H1 (cell line): ENCODE measurements at regions not wholly inside any gene's neighbourhood (a gene's known extent, or its start where the extent isn't known, plus 50 kb on each side); places are given as distances from the start of the nearest gene placed in this dataset.

Source experiments
- CTCF ChIA-PET: fragments of 300-600 bp; sonication (Branson Sonifier 250); formaldehyde crosslinking; loops from one replicate; lab custom pipeline; 2021; ENCODE audit not compliant: partially characterized antibody; lab: Charles Lee
- POLR2A ChIA-PET: fragments of 300-600 bp; sonication (Branson Sonifier 250); formaldehyde crosslinking; loops from one replicate; lab custom pipeline; 2021; ENCODE audit warnings: inconsistent platforms; ENCODE audit not compliant: partially characterized antibody; lab: Charles Lee
- DNase-seq, 2 experiments: peaks; one replicate each; pipeline versions ENCODE4 v3.0.0 to v3.0.0-alpha.2; 2010 to 2022; ENCODE audit warnings: low spot score in 2 of 2, low read depth in 1 of 2, mixed read lengths in 1 of 2
- FAIRE-seq: peaks from 2 replicates; lab custom pipeline; 2011; peaks lifted over from hg19 to GRCh38; lab: Jason Lieb, UNC
- H2AFZ ChIP-seq: 2 replicates; pipeline ENCODE4 v1.8.1; 2012; ENCODE audit warnings: low read length, inconsistent platforms
- H2AK5ac ChIP-seq: 2 replicates; pipeline ENCODE4 v1.6.1; 2013; ENCODE audit warnings: low read depth, low read length
- H2BK120ac ChIP-seq: replicated peaks from 2 replicates; pipeline ENCODE3; 2013; ENCODE audit warnings: low read depth, low read length, inconsistent platforms
- H2BK12ac ChIP-seq: 2 replicates; pipeline ENCODE4 v1.6.1; 2013; ENCODE audit warnings: low read depth, low read length
- H2BK15ac ChIP-seq: 2 replicates; pipeline ENCODE4 v1.6.1; 2013; ENCODE audit warnings: low read length
- H2BK20ac ChIP-seq: 2 replicates; pipeline ENCODE4 v1.6.1; 2013; ENCODE audit warnings: low read length
- H2BK5ac ChIP-seq: 2 replicates; pipeline ENCODE4 v1.6.1; 2013; ENCODE audit warnings: low read depth, low read length
- H3K14ac ChIP-seq: 2 replicates; pipeline ENCODE4 v1.6.1; 2013; ENCODE audit warnings: inconsistent platforms; ENCODE audit not compliant: insufficient read length
- H3K18ac ChIP-seq: 2 replicates; pipeline ENCODE4 v1.6.1; 2013; ENCODE audit warnings: low read length; ENCODE audit errors: extremely low read depth
- H3K23ac ChIP-seq: 2 replicates; pipeline ENCODE4 v1.6.1; 2013; ENCODE audit warnings: inconsistent platforms; ENCODE audit not compliant: insufficient read length
- H3K23me2 ChIP-seq: 2 replicates; pipeline ENCODE4 v1.6.1; 2013; ENCODE audit warnings: low read depth, low read length
- H3K27ac ChIP-seq: 2 replicates; pipeline ENCODE4 v1.6.1; 2011; ENCODE audit warnings: low read depth, low read length, inconsistent platforms
- H3K27me3 ChIP-seq, 4 experiments: replicated peaks in 1 of 4; 1 replicate in 1 of 4; 2 replicates in 3 of 4; pipeline versions ENCODE4 v1.6.1 to v1.8.1; 2011 to 2013; ENCODE audit warnings: low read length in 3 of 4, mild to moderate bottlenecking in 3 of 4, inconsistent platforms in 2 of 4, mixed read lengths in 2 of 4, moderate library complexity in 1 of 4; ENCODE audit not compliant: control insufficient read depth in 3 of 4, insufficient read depth in 3 of 4; ENCODE audit errors: extremely low read depth in 1 of 4
- H3K36me3 ChIP-seq, 4 experiments: 2 replicates each; pipeline versions ENCODE4 v1.6.1 to v1.8.1; 2011 to 2013; ENCODE audit warnings: mild to moderate bottlenecking in 4 of 4, low read length in 3 of 4, moderate library complexity in 2 of 4, control low read depth in 1 of 4, inconsistent platforms in 1 of 4; ENCODE audit not compliant: insufficient read depth in 4 of 4, control insufficient read depth in 2 of 4
- H3K4ac ChIP-seq: replicated peaks from 2 replicates; pipeline ENCODE3; 2013; ENCODE audit warnings: low read length, low read depth, mixed read lengths, inconsistent platforms; ENCODE audit not compliant: insufficient read length
- H3K4me1 ChIP-seq, 4 experiments: replicated peaks in 1 of 4; 1 replicate in 1 of 4; 2 replicates in 3 of 4; pipeline versions ENCODE4 v1.6.1 to v1.8.1; 2011 to 2013; ENCODE audit warnings: low read length in 3 of 4, inconsistent platforms in 2 of 4, mixed read lengths in 1 of 4; ENCODE audit not compliant: insufficient read depth in 4 of 4, control insufficient read depth in 3 of 4
- H3K4me2 ChIP-seq, 2 experiments: 2 replicates each; pipeline versions ENCODE4 v1.6.1 to v1.8.1; 2011 to 2013; ENCODE audit warnings: low read depth in 2 of 2, low read length in 2 of 2, control low read depth in 1 of 2, inconsistent platforms in 1 of 2, mild to moderate bottlenecking in 1 of 2; ENCODE audit not compliant: insufficient read depth in 1 of 2
- H3K4me3 ChIP-seq, 4 experiments: fragments of 200-600, 300-600 bp in 1 of 4; sonication (generic), shearing (Covaris generic), sonication (Bioruptor Twin) in 1 of 4; 2 replicates each; pipeline versions ENCODE4 v1.5.1 to v1.8.1; 2011 to 2016; ENCODE audit warnings: low read length in 4 of 4, low read depth in 3 of 4, control low read depth in 2 of 4, inconsistent platforms in 2 of 4, mild to moderate bottlenecking in 2 of 4, mixed read lengths in 1 of 4, moderate library complexity in 1 of 4; ENCODE audit not compliant: insufficient read depth in 2 of 4; ENCODE audit errors: extremely low read depth in 1 of 4
- H3K56ac ChIP-seq: replicated peaks from 2 replicates; pipeline ENCODE3; 2013; ENCODE audit warnings: low read depth, mild to moderate bottlenecking, mixed read lengths, low read length, inconsistent platforms; ENCODE audit not compliant: insufficient read length
- H3K79me1 ChIP-seq: 2 replicates; pipeline ENCODE4 v1.6.1; 2013; ENCODE audit warnings: low read depth, low read length, control low read depth
- H3K79me2 ChIP-seq, 2 experiments: 2 replicates each; pipeline versions ENCODE4 v1.6.1 to v1.8.1; 2012 to 2013; ENCODE audit warnings: low read length in 2 of 2, mild to moderate bottlenecking in 2 of 2, inconsistent platforms in 1 of 2; ENCODE audit not compliant: insufficient read depth in 2 of 2, control insufficient read depth in 1 of 2
- H3K9ac ChIP-seq, 4 experiments: replicated peaks in 1 of 4; 1 replicate in 1 of 4; 2 replicates in 3 of 4; pipeline versions ENCODE4 v1.6.1 to v1.8.1; 2011 to 2013; ENCODE audit warnings: low read depth in 3 of 4, low read length in 3 of 4, control low read depth in 2 of 4, mild to moderate bottlenecking in 2 of 4, moderate library complexity in 2 of 4, inconsistent platforms in 1 of 4; ENCODE audit errors: extremely low read depth in 1 of 4
- H3K9me3 ChIP-seq, 2 experiments: 2 replicates each; pipeline versions ENCODE4 v1.6.1 to v1.8.1; 2012 to 2013; ENCODE audit warnings: mild to moderate bottlenecking in 2 of 2, moderate library complexity in 2 of 2, control low read depth in 1 of 2, inconsistent platforms in 1 of 2, low read depth in 1 of 2, low read length in 1 of 2, mixed read lengths in 1 of 2; ENCODE audit not compliant: insufficient read depth in 2 of 2
- H4K20me1 ChIP-seq, 2 experiments: replicated peaks in 1 of 2; 2 replicates each; pipeline versions ENCODE3 to v1.8.1; 2011 to 2013; ENCODE audit warnings: inconsistent platforms in 2 of 2, low read length in 2 of 2, mild to moderate bottlenecking in 1 of 2; ENCODE audit not compliant: insufficient read depth in 2 of 2, control insufficient read depth in 1 of 2
- H4K5ac ChIP-seq: 2 replicates; pipeline ENCODE4 v1.6.1; 2013; ENCODE audit warnings: low read length, low read depth, mixed read lengths, inconsistent platforms; ENCODE audit not compliant: insufficient read length
- H4K8ac ChIP-seq: 2 replicates; pipeline ENCODE4 v1.8.0; 2013; ENCODE audit warnings: mild to moderate bottlenecking, moderate library complexity, low read length, inconsistent platforms; ENCODE audit not compliant: insufficient read depth; ENCODE audit errors: extremely low read depth
- H4K91ac ChIP-seq: replicated peaks from 2 replicates; pipeline ENCODE3; 2013; ENCODE audit warnings: low read length, mixed read lengths, inconsistent platforms; ENCODE audit not compliant: insufficient read length
- ASH2L ChIP-seq: fragments of 200-600, 300-600 bp; sonication (generic); IDR thresholded peaks from one replicate; pipeline ENCODE4 v1.7.1; 2017; ENCODE audit warnings: low read length
- CBX8 ChIP-seq: fragments of 300-800, 300-1000 bp; sonication (generic); IDR thresholded peaks from 2 replicates; pipeline ENCODE4 v1.7.1; 2016; ENCODE audit warnings: low read depth, low read length, borderline replicate concordance
- EZH2 ChIP-seq: fragments of 200-600 bp; sonication (generic); IDR thresholded peaks from 2 replicates; pipeline ENCODE4 v1.7.1; 2012; ENCODE audit warnings: low read depth, mild to moderate bottlenecking, moderate library complexity, low read length, inconsistent platforms; ENCODE audit not compliant: severe bottlenecking
- GABPA ChIP-seq: IDR thresholded peaks from 2 replicates; pipeline ENCODE4 v1.6.1; 2011; ENCODE audit warnings: mild to moderate bottlenecking, low read length, moderate library complexity, borderline replicate concordance; ENCODE audit not compliant: insufficient read depth
- KDM4A ChIP-seq: IDR thresholded peaks from one replicate; pipeline ENCODE4 v1.7.1; 2012; ENCODE audit warnings: low read depth, mild to moderate bottlenecking, moderate library complexity, low read length, inconsistent platforms; ENCODE audit not compliant: severe bottlenecking
- POU5F1 ChIP-seq: IDR thresholded peaks from 2 replicates; pipeline ENCODE4 v1.6.1; 2011; ENCODE audit warnings: low read depth, mild to moderate bottlenecking, low read length, moderate library complexity
- RNF2 ChIP-seq: fragments of 200-900, 300-1000 bp; sonication (generic); IDR thresholded peaks from 2 replicates; pipeline ENCODE4 v1.7.1; 2016; ENCODE audit warnings: borderline replicate concordance, low read depth, mild to moderate bottlenecking, antibody characterized with exemption, low read length; ENCODE audit not compliant: poor library complexity, severe bottlenecking; ENCODE audit errors: missing control alignments
- SUZ12 ChIP-seq: fragments of 200-600 bp; sonication (generic); IDR thresholded peaks from 2 replicates; pipeline ENCODE4 v1.6.1; 2012; ENCODE audit warnings: mild to moderate bottlenecking, inconsistent platforms, low read length, moderate library complexity, mixed read lengths
- TEAD4 ChIP-seq: IDR thresholded peaks from 2 replicates; pipeline ENCODE4 v1.6.1; 2012; ENCODE audit warnings: low read depth, low read length, inconsistent platforms, mixed read lengths
- WGBS, 2 experiments: shearing (Covaris generic) in 1 of 2; methylation state at CpG; one replicate each; pipeline versions ENCODE4 v1.1.6 to v1.1.7; 2013 to 2015; ENCODE audit warnings: low lambda C conversion rate in 2 of 2, mixed read lengths in 2 of 2, inconsistent platforms in 1 of 2, low coverage in 1 of 2, missing lambda C conversion rate in 1 of 2; ENCODE audit not compliant: insufficient replicate concordance in 2 of 2, insufficient coverage in 1 of 2, insufficient read length in 1 of 2; ENCODE audit errors: extremely low coverage in 1 of 2, missing lambda C conversion rate in 1 of 2; 5-methylcytosine and 5-hydroxymethylcytosine counted together

DNA sequence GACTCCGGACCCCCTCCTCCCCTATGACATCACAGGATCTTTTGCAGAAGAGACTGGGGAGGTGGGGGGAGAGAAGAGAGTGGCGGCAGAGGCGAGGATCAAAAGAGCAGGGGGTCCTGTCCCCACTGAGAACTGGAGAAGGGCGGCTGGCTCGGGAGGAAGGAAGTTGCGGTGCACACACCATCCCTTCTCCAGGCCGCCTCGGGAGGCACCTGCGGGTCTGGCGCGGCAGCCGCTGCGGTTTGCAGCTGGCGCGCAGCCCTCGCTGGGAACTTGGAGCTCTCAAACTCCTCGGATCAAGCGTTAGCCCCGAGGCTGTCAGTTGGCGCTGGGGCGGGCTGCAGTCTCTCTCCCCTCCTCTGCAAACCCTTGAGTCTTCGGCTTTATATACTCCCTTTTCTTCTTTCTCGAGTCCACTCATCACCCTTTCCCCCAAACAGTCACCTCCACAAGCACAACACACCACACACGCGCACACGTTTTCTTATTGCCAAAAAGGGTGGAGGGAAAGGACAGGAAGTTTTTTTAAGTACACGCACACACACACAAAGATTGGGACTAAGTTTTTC is 180.7 kb downstream of the TBXT start:
- no peak overlapping the region for H4K91ac ChIP-seq
- H4K8ac ChIP-seq, result no peak overlapping the region
- no peak overlapping the region for H3K9ac ChIP-seq
- H3K56ac ChIP-seq, result no peak overlapping the region
- H3K14ac ChIP-seq, result no peak overlapping the region
- H3K27me3 ChIP-seq, result peaks cover 60 to 82% (median 76%) of the 10 kb centered on the region in 4 experiments
- H3K79me1 ChIP-seq, result no peaks in the 10 kb centered on the region
- no peaks in the 10 kb centered on the region for H3K79me2 ChIP-seq
- H3K27ac ChIP-seq, result no peak overlapping the region
- H3K4ac ChIP-seq, result no peak overlapping the region
- peaks cover 0 to 13% of the 10 kb centered on the region in 2 experiments for H4K20me1 ChIP-seq
- H3K18ac ChIP-seq, result no peak overlapping the region
- ChIA-PET CTCF (interaction anchor here (0.7 to 2.9 kb wide), 6 partner anchors 16 to 110 kb away, joined by 3 to 10 read pairs (median 4); no protein-coding TSS in a partner anchor), POLR2A (interaction anchor here (0.8 kb wide), 1 partner anchor 20 kb away, joined by 3 read pairs; no protein-coding TSS in a partner anchor)
- H3K4me3 ChIP-seq, result peak overlapping the region; percentile 40 to 62 (median 55); a peak in 6 of 8 replicates
- DNase-seq (peak in 1 of 2 experiments; percentile 53), FAIRE-seq (no peak)
- H2BK20ac ChIP-seq, result no peak overlapping the region
- peaks cover 4 to 16% (median 11%) of the 10 kb centered on the region in 4 experiments for H3K4me1 ChIP-seq
- peaks cover 24% of the 10 kb centered on the region for H3K23me2 ChIP-seq
- H2BK120ac ChIP-seq, result no peak overlapping the region
- 2% methylated on average over 27 of the region's 27 CpGs; no CpG with 5 or more reads in 1 of the 2 experiments for WGBS, 2 experiments
- no peak overlapping the region for H2AFZ ChIP-seq
- H2BK5ac ChIP-seq, result no peak overlapping the region
- H2BK15ac ChIP-seq, result no peak overlapping the region
- no peak overlapping the region for H3K23ac ChIP-seq
- no peak overlapping the region for H4K5ac ChIP-seq
- TF ChIP-seq TEAD4 (no peak), GABPA (0 out of 2 replicates have a peak, but pooled peaks have one; percentile 37), POU5F1 (no peak), KDM4A (peak; percentile 2), EZH2 (peak; percentile 89), CBX8 (peak; percentile 43; the same call in 1 of the 2 replicates), RNF2 (peak; percentile 83), SUZ12 (peak; percentile 83), ASH2L (peak; percentile 19)
- no peak overlapping the region for H2AK5ac ChIP-seq
- H3K4me2 ChIP-seq, result peak overlapping the region; percentile 91 to 95
- no peaks in the 10 kb centered on the region for H3K36me3 ChIP-seq
- H3K9me3 ChIP-seq, result no peaks in the 10 kb centered on the region
- no peak overlapping the region for H2BK12ac ChIP-seq
